GM12874 (cell line): ENCODE measurements at regions not wholly inside any gene's neighbourhood (a gene's known extent, or its start where the extent isn't known, plus 50 kb on each side); places are given as distances from the start of the nearest gene placed in this dataset.

Experiments used
- TF ChIP-seq, protein P1 (sequence below): IDR thresholded peaks from 2 replicates; pipeline ENCODE4 v1.5.1; 2011; ENCODE audit warnings: low read depth, mild to moderate bottlenecking, control low read depth, low read length, moderate library complexity; ENCODE audit not compliant: insufficient read depth

DNA sequence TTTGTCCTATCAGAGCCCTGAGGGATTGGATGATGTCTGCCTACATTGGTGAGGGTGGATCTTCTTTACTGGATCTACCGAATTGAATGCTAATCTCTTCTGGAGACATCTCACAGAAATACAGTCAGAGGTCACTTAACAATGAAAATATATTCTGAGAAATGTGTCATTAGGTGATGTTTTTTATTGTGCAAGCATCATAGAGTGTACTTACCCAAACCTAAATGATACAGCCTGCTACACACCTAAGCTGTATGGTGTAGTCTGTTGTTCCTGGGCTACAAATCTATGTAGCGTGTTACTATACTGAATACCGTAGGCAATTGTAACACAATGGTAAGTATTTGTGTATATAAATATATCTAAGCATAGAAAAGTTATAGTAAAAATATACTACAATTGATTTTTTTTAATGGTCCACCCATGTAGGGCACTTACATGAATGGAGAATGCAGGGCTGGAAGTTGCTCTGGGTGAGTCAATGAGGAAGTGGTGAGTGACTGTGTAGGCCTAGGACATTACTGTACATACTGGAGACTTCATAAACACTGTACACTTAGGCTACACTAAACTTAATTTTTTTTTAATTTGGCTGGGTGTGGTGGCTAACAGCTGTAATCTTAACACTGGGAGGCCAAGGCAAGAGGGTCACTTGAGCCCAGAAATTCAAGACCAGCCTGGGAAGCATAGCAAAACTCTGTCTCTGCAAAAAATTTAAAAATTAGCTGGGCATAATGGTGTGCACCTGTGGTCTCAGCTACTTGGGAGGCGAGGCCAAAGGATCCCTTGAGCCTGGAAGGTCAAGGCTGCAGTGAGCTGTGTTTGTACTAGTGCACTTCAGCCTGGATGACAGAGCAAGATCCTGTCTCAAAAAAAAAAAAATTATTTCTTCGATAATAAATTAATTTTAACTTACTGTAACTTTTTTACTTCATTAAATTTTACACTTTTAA is 226.3 kb upstream of the UBE2E3 start:
- TF ChIP-seq, protein P1, sequence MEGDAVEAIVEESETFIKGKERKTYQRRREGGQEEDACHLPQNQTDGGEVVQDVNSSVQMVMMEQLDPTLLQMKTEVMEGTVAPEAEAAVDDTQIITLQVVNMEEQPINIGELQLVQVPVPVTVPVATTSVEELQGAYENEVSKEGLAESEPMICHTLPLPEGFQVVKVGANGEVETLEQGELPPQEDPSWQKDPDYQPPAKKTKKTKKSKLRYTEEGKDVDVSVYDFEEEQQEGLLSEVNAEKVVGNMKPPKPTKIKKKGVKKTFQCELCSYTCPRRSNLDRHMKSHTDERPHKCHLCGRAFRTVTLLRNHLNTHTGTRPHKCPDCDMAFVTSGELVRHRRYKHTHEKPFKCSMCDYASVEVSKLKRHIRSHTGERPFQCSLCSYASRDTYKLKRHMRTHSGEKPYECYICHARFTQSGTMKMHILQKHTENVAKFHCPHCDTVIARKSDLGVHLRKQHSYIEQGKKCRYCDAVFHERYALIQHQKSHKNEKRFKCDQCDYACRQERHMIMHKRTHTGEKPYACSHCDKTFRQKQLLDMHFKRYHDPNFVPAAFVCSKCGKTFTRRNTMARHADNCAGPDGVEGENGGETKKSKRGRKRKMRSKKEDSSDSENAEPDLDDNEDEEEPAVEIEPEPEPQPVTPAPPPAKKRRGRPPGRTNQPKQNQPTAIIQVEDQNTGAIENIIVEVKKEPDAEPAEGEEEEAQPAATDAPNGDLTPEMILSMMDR, result no peak

DNA sequence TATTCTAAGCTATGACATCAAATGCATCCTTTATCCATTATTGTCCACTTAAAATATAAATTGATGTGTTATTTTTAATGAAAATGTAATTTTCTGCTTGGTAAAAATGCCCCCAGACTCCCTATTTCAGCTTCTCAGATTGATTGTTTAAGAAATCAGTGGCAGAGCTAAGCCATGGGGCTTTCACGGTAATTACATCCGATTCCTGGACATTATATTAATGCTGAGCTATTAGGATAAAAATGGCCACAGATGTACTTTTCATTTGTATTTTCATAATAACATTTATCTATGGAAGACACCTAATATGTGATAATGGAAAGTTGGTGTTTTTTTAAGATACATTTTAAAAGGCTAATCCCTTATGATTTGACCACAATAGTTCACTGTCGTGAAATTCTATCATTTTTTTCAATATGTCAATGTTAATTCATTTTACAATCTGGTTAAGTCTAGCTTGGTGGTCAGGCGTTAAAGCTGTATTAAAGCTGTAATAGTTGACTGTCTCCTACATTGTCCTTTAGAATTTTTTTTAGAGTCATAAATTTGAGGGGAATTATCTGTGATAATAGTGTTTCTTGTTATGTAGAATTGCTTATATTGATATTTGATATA is 229.0 kb upstream of the UBE2E3 start:
- TF ChIP-seq, protein P1, result no peak

DNA sequence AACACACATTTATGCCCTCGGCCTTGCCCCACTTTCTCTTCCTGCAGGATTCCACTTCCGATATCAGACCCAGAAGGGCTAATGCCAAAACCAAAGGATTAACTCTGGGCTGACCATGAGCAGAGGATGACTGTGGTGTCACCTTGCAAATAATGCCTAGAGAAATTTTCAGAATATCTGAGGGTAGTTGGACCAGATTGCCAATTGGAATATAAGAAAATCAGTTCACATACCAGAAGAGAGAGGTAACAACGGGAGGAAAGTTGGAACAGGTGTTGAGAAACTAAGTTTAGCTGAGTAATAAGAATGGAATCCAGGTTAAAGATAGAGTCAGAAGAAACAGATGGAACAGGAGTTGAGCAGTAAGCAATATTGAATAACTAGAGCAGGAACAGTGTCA is 232.7 kb upstream of the UBE2E3 start:
- TF ChIP-seq, protein P1, result no peak

DNA sequence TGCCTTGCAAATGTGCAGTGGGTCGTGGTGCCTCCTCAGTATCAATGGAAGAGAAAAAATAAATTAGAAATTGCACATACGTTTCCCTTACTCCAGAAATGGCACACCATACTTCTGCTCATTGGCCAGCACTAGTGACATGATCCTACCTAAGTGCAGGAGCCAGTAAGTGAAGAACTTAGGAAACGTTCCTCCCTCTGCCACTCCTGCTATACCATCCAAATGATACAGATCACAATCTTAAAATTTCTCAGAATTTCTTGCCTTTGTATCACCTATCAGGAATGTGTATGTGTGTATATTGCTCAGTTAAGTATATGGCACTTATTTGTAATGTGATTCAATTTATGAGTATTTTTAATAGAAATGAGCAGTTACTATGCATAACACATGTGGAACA is 237.0 kb upstream of the UBE2E3 start:
- TF ChIP-seq, protein P1, result no peak

DNA sequence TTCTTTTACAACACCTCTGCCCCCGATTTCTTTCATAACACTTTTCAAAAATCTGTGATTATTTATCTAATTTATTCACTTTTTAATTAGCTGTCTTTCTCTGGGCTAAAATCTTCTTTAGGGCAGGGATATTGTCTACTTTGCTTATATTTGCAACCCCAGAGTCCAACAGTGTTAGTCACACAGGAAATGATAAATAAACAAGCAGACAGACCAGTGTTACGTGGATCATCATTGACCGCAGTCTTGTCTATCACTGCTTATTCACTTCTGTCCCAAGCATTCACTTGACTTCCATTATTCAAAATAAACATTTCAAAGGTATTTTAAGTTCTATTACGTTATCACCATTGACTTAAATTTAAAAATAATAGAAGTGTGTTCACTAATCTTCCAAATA is 237.6 kb upstream of the UBE2E3 start:
- TF ChIP-seq, protein P1, result no peak

GRCh38 chr2:180739070-180739469 is 241.3 kb upstream of the UBE2E3 start:
- TF ChIP-seq, protein P1, result no peak

DNA sequence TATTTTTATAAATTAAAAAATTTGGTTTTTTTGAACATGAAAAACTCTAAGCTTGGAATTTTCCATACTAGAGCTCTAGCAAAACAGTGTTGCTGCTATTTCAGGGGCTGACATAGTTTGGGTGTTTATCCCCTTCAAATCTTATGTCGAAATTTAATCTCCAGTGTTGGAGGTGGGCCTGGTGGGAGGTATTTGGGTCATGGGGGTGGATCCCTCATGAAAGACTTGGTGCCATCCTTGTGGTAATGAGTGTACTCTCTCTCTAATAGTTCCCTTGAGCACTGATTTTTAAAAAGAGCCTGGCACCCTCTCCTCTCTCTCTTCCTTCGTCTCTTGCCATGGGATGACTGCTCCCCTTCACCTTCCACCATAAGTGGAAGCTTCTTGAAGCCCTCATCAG is 244.6 kb upstream of the UBE2E3 start:
- TF ChIP-seq, protein P1, result no peak
